K562 (cell line): ENCODE measurements at regions not wholly inside any gene's neighbourhood (a gene's known extent, or its start where the extent isn't known, plus 50 kb on each side); places are given as distances from the start of the nearest gene placed in this dataset.

Experiments used
- ATAC-seq: fragments of 200-7000 bp; cut with Tn5 transposase; 3 replicates; pipeline ENCODE4 v1.9.1; 2020; ENCODE audit warnings: moderate library complexity
- BruUV-seq: library from RNA; stranded (reverse); fragments of 400-500 nt; replicated peaks from 2 replicates; lab custom pipeline; 2021; lab: Mats Ljungman, UMichigan
- CTCF ChIA-PET: fragments of 300-600 bp; formaldehyde crosslinking; extraction: SDS; loops from one replicate; lab custom pipeline; 2021; ENCODE audit warnings: low intra/inter-chr PET ratio; lab: Yijun Ruan, JAX
- POLR2A ChIA-PET: fragments of 300-600, 350-650 bp; sonication (Branson Sonifier 250); formaldehyde crosslinking; extraction: SDS; loops from one replicate; lab custom pipeline; 2021; ENCODE audit warnings: antibody characterized with exemption, inconsistent platforms; lab: Yijun Ruan, JAX
- DNase-seq, 4 experiments: peaks; one replicate each; pipeline versions ENCODE4 v3.0.0 to v3.0.0-alpha.2; 2011 to 2018; ENCODE audit warnings: low spot score in 3 of 4, mixed read lengths in 3 of 4; ENCODE audit errors: extremely low read depth in 1 of 4
- FAIRE-seq: peaks from 2 replicates; lab custom pipeline; 2011; peaks lifted over from hg19 to GRCh38; lab: Jason Lieb, UNC
- H2AFZ ChIP-seq: 2 replicates; pipeline ENCODE4 v1.6.0; 2011; ENCODE audit warnings: low read depth, low read length, control low read depth, inconsistent platforms
- H3K27ac ChIP-seq: fragments of 200-600 bp; 3 replicates; pipeline ENCODE4 v1.8.0; 2011; ENCODE audit warnings: low read depth, mild to moderate bottlenecking, control low read depth, inconsistent platforms, low read length, moderate library complexity, mixed read lengths; ENCODE audit errors: extremely low read depth
- H3K27me3 ChIP-seq, 2 experiments: fragments of 300-600 bp in 1 of 2; 2 replicates in 1 of 2; 3 replicates in 1 of 2; pipeline versions ENCODE4 v1.6.0 to v1.8.0; 2011; ENCODE audit warnings: inconsistent platforms in 2 of 2, low read length in 2 of 2, mild to moderate bottlenecking in 1 of 2, mixed read lengths in 1 of 2, moderate library complexity in 1 of 2; ENCODE audit not compliant: control insufficient read depth in 2 of 2, insufficient read depth in 2 of 2
- H3K36me3 ChIP-seq: fragments of 300-600 bp; 3 replicates; pipeline ENCODE4 v1.8.0; 2011; ENCODE audit warnings: mild to moderate bottlenecking, low read length, inconsistent platforms; ENCODE audit not compliant: control insufficient read depth, insufficient read depth
- H3K4me1 ChIP-seq, 2 experiments: fragments of 200-600 bp in 1 of 2; replicated peaks in 1 of 2; 2 replicates in 1 of 2; 3 replicates in 1 of 2; pipeline versions ENCODE4 v1.5.1 to v1.8.0; 2011; ENCODE audit warnings: inconsistent platforms in 2 of 2, low read length in 2 of 2, mild to moderate bottlenecking in 1 of 2, mixed read lengths in 1 of 2, moderate library complexity in 1 of 2; ENCODE audit not compliant: control insufficient read depth in 2 of 2, insufficient read depth in 2 of 2
- H3K4me2 ChIP-seq: 2 replicates; pipeline ENCODE4 v1.6.1; 2011; ENCODE audit warnings: low read length, control low read depth, inconsistent platforms, mixed read lengths; ENCODE audit not compliant: insufficient read depth
- H3K4me3 ChIP-seq: fragments of 200-600 bp; sonication (generic), shearing (Covaris generic); 2 replicates; pipeline ENCODE4 v1.5.1; 2016; ENCODE audit warnings: control low read depth, inconsistent platforms
- H3K79me2 ChIP-seq: fragments of 200-600 bp; 3 replicates; pipeline ENCODE4 v1.8.0; 2011; ENCODE audit warnings: low read length, inconsistent platforms; ENCODE audit not compliant: control insufficient read depth, insufficient read depth
- H3K9ac ChIP-seq, 2 experiments: 2 replicates each; pipeline versions ENCODE4 v1.6.0 to v1.6.1; 2011; ENCODE audit warnings: low read depth in 2 of 2, low read length in 2 of 2, control low read depth in 1 of 2, inconsistent platforms in 1 of 2, mild to moderate bottlenecking in 1 of 2, mixed read lengths in 1 of 2; ENCODE audit not compliant: insufficient read depth in 1 of 2
- H3K9me1 ChIP-seq: one replicate; pipeline ENCODE4 v1.6.0; 2011; ENCODE audit warnings: inconsistent platforms, mild to moderate bottlenecking, low read length, moderate library complexity; ENCODE audit not compliant: control insufficient read depth, insufficient read depth
- H3K9me3 ChIP-seq: replicated peaks from 2 replicates; pipeline ENCODE4 v1.5.1; 2011; ENCODE audit warnings: low read depth, low read length, inconsistent platforms; ENCODE audit not compliant: control insufficient read depth, insufficient read depth
- H4K20me1 ChIP-seq: replicated peaks from 2 replicates; pipeline ENCODE4 v1.6.1; 2011; ENCODE audit warnings: low read length, inconsistent platforms, mixed read lengths; ENCODE audit not compliant: control insufficient read depth, insufficient read depth
- BRCA1 ChIP-seq, 2 experiments: fragments of 450-650 bp in 1 of 2; sonication (generic) in 1 of 2; formaldehyde crosslinking in 1 of 2; IDR thresholded peaks; 2 replicates each; pipeline versions ENCODE4 v1.5.0 to v1.6.1; 2017 to 2020; ENCODE audit warnings: mild to moderate bottlenecking in 1 of 2, missing genetic modification reagents in 1 of 2
- HDAC1 ChIP-seq, 2 experiments: fragments of 450-650 bp; IDR thresholded peaks; 2 replicates each; pipeline ENCODE4 v1.6.1; 2016 to 2017; ENCODE audit warnings: inconsistent platforms in 1 of 2, mild to moderate bottlenecking in 1 of 2, moderate library complexity in 1 of 2
- NCOA2 ChIP-seq, 2 experiments: fragments of 450-650 bp; IDR thresholded peaks; 2 replicates each; pipeline ENCODE4 v1.6.1; 2018; ENCODE audit warnings: mild to moderate bottlenecking in 2 of 2, moderate library complexity in 1 of 2; ENCODE audit not compliant: partially characterized antibody in 2 of 2
- RBBP5 ChIP-seq: fragments of 200-600 bp; sonication (generic); IDR thresholded peaks from 2 replicates; pipeline ENCODE4 v1.6.1; 2012; ENCODE audit warnings: borderline replicate concordance, mild to moderate bottlenecking, low read length, control low read depth, inconsistent platforms; ENCODE audit not compliant: insufficient read depth, poor library complexity, severe bottlenecking
- SMAD2 ChIP-seq: fragments of 150-350 bp; IDR thresholded peaks from 2 replicates; pipeline ENCODE4 v1.6.1; 2014; ENCODE audit warnings: low read depth, mild to moderate bottlenecking, low read length
- SNAPC5 ChIP-seq: fragments of 250-450 bp; sonication (Bioruptor Pico); IDR thresholded peaks from 2 replicates; pipeline ENCODE4 v1.8.0; 2021; ENCODE audit warnings: moderate library complexity, mild to moderate bottlenecking, inconsistent platforms
- TCFL5 ChIP-seq: fragments of 250-450 bp; sonication (Bioruptor Pico); conservative IDR thresholded peaks from 2 replicates; pipeline ENCODE4 v1.6.1; 2021; ENCODE audit warnings: mild to moderate bottlenecking, moderate library complexity, matching md5 sums
- ZC3H8 ChIP-seq: fragments of 450-650 bp; IDR thresholded peaks from 2 replicates; pipeline ENCODE4 v1.6.1; 2017
- ZNF146 ChIP-seq: IDR thresholded peaks from one replicate; pipeline ENCODE4 v1.6.1; 2018; ENCODE audit warnings: missing compliant biosample characterization; ENCODE audit not compliant: unreplicated experiment
- ZNF609 ChIP-seq: sonication (generic); formaldehyde crosslinking; IDR thresholded peaks from 2 replicates; pipeline ENCODE4 v1.8.1; 2023; ENCODE audit warnings: missing genetic modification reagents, mild to moderate bottlenecking, borderline replicate concordance
- ZSCAN29 ChIP-seq: fragments of 450-650 bp; IDR thresholded peaks from 2 replicates; pipeline ENCODE4 v1.6.1; 2017
- WGBS: fragments of 100-300 bp; shearing (Covaris generic); methylation state at CpG from one replicate; pipeline ENCODE4 v1.1.6; 2016; ENCODE audit warnings: low coverage, mixed read lengths; ENCODE audit not compliant: insufficient coverage; ENCODE audit errors: missing lambda C conversion rate; 5-methylcytosine and 5-hydroxymethylcytosine counted together
- in situ Hi-C: fragments of 300-500 bp; cut with MboI; formaldehyde crosslinking; loops from 4 replicates; pipeline ENCODE4 v1.15.0; 2018; ENCODE audit warnings: inconsistent platforms, mixed read lengths
- intact Hi-C: fragments of 100-400 bp; cut with micrococcal nuclease; formaldehyde crosslinking; loops from 2 replicates; pipeline ENCODE4 v1.14.2; 2022
- TF ChIP-seq, protein P1 (sequence below): sonication (generic); formaldehyde crosslinking; IDR thresholded peaks from 2 replicates; pipeline ENCODE4 v1.8.0; 2022; ENCODE audit warnings: missing genetic modification reagents, mild to moderate bottlenecking, borderline replicate concordance

GRCh38 chr3:105976196-105976595 lies 107.4 kb upstream of the CBLB start (continued):
- no peak for TF ChIP-seq ZNF609 (CRISPR knock-in tag)
- no peak for TF ChIP-seq ZNF146 (CRISPR knock-in tag)
- TF ChIP-seq ZSCAN29: no peak
- TF ChIP-seq HDAC1 (IDR thresholded peaks at IDR 0.05): no peak

DNA sequence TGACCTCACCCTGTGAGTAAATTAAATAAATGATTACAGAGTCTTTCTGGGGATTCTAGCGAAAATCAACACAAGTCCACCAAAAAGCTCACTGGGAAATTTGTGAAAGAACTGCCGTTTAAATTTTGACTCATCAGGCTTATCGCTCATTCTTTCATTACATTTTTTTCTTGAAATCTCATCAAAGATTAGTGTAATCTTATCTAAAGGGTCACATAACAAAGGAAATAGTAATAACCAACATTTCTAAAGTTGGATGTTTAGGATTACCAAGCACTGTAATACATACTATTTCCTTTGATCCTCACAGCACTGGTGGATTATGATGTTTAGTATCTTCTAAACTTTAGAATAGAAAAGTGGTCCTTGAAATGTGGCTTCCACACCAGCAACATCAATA lies 111.1 kb upstream of the CBLB start:
- Histone ChIP-seq H3K36me3 (no peaks in the 10 kb centered on the region), H2AFZ (no peak overlapping the region), H3K27me3 (no peaks in the 10 kb centered on the region), H3K4me2 (no peak overlapping the region), H3K27ac (no peak overlapping the region), H3K9ac (no peak overlapping the region), H3K4me1 (no peaks in the 10 kb centered on the region), H3K9me1 (no peaks in the 10 kb centered on the region), H3K79me2 (no peaks in the 10 kb centered on the region), H3K9me3 (no peaks in the 10 kb centered on the region), H3K4me3 (no peak overlapping the region), H4K20me1 (no peaks in the 10 kb centered on the region)
- no TSS peak for BruUV-seq
- ChIA-PET POLR2A (no interaction called here), CTCF (no interaction called here)
- 15% methylated on average over 3 of the region's 3 CpGs for WGBS
- in situ Hi-C loops: no loop called here
- TF ChIP-seq SMAD2 (no peak), RBBP5 (no peak), ZC3H8 (no peak), BRCA1 (IDR thresholded peaks at IDR 0.05) (no peak), BRCA1 (CRISPR knock-in tag; IDR thresholded peaks at IDR 0.05) (no peak), TCFL5 (CRISPR knock-in tag) (no peak), NCOA2 (IDR thresholded peaks at IDR 0.05; ENCODE audit: partially characterized antibody in 2 of 2) (no peak), SNAPC5 (CRISPR knock-in tag) (no peak)
- TF ChIP-seq, protein P1, sequence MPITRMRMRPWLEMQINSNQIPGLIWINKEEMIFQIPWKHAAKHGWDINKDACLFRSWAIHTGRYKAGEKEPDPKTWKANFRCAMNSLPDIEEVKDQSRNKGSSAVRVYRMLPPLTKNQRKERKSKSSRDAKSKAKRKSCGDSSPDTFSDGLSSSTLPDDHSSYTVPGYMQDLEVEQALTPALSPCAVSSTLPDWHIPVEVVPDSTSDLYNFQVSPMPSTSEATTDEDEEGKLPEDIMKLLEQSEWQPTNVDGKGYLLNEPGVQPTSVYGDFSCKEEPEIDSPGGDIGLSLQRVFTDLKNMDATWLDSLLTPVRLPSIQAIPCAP (CRISPR knock-in tag): no peak
- intact Hi-C loops: no loop called here
- DNase-seq (no peak), ATAC-seq (no peak), FAIRE-seq (no peak)
